NCI-H82 treated with DMSO at 0.1 percent for 48 hours (cell line): ENCODE measurements at regions not wholly inside any gene's neighbourhood (a gene's known extent, or its start where the extent isn't known, plus 50 kb on each side); places are given as distances from the start of the nearest gene placed in this dataset.
"Not testable (repeated sequence)": the region's sequence is repeated elsewhere in the genome, so short reads cannot be mapped to it uniquely, and the experiment has no call there.

ENCODE experiments used
- DNase-seq: peaks from one replicate; lab custom pipeline; 2025; ENCODE audit not compliant: unreplicated experiment; lab: John Stamatoyannopoulos, UW

DNA sequence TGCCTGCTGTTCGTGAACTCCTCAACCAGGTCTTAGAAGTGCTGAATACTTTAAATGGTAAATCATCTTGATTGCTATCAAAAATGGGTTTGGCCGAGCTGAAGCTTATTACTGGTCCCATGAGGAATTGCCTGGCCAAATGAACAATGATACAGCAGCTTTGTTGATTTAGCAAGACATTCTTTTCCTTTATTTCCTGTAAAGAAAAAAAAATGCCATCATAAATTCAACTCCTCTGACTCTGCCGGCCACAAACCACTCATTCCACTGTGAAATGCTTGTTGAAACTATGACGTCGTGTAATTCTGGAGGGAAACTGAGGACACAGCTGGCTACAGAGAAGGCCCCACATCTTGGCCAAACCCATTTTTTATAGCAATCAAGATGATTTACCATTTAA lies 74.2 kb upstream of the ID2 start:
- no peak for DNase-seq

- no peak for DNase-seq
Observed at GRCh38 chr2:8608411-8608954, 73.4 kb upstream of the ID2 start.

DNA sequence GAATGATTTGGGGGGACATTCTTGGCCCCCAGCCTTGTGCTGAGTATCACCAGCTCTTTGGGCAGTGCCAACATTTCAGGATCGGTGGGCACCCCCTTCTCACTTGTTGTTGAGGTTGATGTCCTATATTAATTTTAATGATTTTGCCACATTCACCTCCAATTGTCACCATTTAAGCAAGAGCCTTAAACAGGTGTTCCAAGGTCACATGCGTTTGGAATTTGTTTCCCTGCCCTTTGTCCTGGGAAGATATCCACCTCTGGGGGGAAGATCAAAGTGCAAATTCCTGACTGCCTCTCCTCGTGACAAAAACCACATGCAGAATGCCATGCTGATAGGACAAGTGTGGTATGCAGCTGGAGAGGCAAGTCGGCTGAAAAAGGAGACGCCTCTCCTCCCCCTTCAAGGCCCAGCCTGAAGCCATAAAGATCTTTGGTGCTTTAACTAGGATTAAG lies 72.5 kb upstream of the ID2 start:
- DNase-seq, result no peak

DNA sequence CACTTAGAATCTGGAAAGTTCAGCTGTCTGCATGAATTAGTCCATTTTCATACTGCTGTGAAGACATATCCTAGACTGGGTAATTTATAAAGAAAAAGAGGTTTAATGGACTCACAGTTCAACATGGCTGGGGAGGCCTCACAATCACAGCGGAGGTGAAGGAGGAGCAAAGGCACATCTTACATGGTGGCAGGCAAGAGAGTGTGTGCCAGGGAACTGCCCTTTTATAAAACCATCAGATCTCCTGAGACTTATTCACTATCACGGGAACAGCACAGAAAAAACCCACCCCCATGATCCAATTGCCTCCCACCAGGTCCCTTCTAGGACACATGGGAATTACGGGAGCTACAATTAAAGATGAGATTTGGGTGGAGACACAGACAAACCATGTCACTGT lies 71.1 kb upstream of the ID2 start:
- not testable (repeated sequence) for DNase-seq

DNA sequence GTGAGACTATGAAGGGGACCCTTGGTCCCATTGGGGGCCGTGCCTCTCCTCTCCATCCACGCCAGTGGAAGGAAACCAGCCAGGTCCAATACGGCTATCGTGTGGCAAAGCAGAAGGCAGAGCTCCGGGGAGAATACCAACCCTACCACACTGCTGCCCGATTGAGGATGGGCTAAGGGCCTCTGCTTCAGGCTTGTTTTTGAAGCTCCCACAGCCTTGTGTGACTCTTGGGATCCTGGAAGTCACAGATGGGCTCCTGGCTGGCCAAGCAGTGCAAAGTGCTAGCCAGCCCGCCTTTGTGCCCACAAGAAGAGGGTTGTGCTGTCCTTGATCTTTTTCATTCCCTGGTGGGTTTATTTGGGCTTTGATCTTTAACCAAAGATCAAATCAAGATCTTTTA lies 70.6 kb upstream of the ID2 start:
- no peak for DNase-seq

GRCh38 chr2:8611700-8612099 lies 70.2 kb upstream of the ID2 start:
- DNase-seq, result no peak

GRCh38 chr2:8612734-8613179 lies 69.1 kb upstream of the ID2 start:
- DNase-seq, result no peak

DNA sequence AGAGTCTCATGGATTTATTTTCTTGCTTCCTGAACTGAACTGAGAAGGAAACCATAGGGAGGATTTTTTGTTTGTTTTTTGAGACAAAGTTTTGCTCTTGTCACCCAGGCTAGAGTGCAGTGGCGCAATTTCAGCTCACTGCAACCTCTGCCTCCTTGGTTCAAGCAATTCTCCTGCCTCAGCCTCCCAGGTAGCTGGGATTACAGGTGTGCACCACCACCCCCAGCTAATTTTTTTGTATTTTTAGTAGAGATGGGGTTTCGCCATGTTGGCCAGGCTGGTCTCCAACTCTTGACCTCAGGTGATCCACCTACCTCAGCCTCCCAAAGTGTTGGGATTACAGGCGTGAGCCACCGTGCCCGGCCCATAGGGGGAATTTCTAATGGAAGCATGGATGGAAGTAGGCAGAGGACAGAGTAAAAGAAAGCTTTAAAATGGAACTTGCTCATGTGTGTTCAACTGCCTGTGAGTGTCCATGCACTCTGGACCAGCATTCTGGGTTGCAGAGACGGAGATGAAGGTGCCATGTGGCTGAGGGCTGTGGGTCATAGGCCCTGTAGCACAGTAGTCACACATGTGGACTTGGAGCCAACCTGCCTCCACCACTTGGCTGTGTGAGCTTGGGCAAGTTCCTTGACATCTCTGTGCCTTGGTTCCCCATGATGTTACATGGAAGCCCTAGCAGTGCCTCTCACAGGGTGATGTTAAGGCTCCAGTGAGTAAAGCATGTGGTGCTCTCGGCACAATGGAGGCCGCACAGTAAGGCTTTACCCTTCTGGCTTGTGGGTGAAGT lies 68.5 kb upstream of the ID2 start:
- not testable (repeated sequence) for DNase-seq

GRCh38 chr2:8614646-8615045 lies 67.2 kb upstream of the ID2 start:
- no peak for DNase-seq

DNA sequence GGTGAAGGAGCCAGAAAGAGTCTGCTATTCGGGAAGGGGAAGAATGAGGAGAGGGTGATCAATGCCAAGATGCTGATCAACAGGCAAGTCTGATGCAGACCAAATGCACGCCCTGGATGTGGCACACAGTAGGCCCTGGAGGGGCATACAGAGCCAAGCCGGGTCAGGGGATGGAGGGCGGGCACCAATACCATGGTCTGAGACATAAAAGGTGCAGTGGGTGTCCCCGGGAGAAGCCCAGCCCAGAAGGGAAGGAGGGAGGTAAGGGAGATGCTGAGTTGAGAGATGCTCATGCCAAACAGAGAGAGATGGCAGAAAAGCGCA lies 66.6 kb upstream of the ID2 start:
- DNase-seq, result no peak

GRCh38 chr2:8615576-8616281 lies 66.1 kb upstream of the ID2 start:
- no peak for DNase-seq

DNA sequence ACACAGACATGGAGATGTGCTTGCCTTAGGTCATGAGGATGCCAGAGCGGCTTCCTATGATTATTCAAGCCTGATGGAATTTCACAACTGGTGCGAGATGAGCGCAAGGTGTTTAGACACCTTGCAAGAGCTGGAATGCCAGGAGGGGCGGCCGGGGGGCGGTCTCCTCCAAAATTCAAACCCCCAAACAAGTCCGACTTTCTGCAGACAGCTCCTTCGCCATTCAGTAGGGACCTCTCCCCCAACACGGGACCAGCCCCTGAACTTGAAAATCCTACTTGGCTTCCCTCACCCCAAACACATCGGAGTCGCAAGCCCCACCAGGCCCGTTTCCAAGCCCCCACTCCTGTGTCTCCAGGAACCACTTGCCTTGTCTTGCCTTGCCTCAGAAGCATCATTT lies 64.8 kb upstream of the ID2 start:
- DNase-seq, result no peak

- no peak for DNase-seq
Observed at GRCh38 chr2:8617590-8617989, 64.3 kb upstream of the ID2 start.

DNA sequence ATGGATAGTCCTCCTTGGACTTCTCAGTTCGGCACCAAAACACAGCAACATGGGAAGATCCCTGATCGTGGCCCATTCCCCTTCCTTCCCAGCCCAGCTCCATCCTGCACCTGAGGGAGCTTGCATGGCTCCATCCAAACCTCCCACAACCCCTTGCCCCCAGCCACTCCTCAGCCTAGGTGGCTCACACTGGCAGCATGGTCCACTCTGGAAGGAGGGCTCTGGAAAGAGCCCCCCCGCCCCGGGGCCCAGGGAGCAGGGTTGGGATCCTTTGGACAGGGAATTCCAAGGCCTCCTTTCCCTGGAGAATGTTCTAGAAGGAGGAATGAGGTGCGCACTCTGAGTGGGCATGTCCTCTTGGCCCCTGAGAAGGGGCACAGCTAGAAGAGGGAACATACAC lies 62.8 kb upstream of the ID2 start:
- no peak for DNase-seq

GRCh38 chr2:8620611-8621382 lies 61.1 kb upstream of the ID2 start:
- DNase-seq, result no peak

DNA sequence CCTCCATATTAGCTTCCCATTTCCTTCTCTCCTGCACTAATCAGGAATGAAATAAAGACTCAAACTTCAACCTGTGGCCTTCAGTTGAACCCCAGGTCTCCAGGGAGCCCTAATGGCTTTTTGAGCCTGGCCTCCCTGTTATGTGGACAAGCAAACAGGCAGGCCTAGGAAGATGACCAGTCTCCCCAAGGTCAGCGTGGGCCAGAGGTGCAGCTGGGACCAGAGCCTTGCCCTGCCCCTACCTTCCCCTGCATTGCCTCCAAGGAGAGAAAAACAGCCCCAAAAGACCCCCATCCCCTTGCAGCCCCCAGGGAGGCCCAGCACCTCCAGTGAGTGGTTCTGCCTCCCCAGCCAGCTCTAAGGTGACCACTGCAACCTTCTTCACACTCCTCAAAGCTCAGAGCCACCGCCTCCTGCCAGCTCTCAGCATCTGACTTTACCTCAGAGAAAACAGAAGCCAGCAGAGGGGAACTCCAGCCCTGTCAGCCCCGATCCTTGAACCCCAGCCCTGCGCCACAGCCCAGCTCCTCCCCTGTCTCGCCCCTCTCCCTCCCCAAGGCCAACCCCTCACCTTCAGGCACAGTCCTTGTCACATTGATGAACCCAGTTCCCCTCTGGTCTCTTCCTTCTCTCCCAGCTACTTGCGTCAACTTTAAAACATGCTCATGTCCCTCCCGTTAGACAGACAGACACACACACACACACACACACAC lies 59.5 kb upstream of the ID2 start:
- DNase-seq, result no peak

GRCh38 chr2:8622924-8623465 lies 58.9 kb upstream of the ID2 start:
- DNase-seq, result no peak

GRCh38 chr2:8623576-8623957 lies 58.3 kb upstream of the ID2 start:
- DNase-seq, result no peak

- DNase-seq, result no peak
Observed at GRCh38 chr2:8623958-8624591, 57.8 kb upstream of the ID2 start.

GRCh38 chr2:8624855-8625398 lies 56.9 kb upstream of the ID2 start:
- DNase-seq, result no peak
